ENCODE measurements at regions not wholly inside any gene's neighbourhood (a gene's known extent, or its start where the extent isn't known, plus 50 kb on each side); places are given as distances from the start of the nearest gene placed in this dataset.

DNA sequence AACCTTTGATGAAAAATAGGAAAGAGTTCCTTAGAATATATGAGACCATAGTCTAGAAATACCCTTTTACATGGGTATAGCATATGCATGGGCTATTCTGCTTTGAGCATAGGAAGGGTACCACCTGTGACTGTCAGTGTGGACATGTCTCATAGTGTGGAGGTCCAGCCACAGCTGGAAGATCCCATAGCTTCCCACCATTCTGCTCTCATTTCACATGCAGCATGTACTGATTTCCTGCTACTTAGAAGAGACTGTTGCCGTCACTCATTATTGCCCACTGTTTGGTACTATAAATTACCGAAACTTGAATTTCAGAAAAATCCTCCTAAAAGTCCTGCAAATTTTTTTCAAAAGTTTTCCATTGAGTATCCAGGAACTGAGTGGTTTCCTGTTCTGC lies 477.8 kb upstream of the DAB2 start:
- peak; percentile 26 for DNase-seq (ENCODE audit: low read depth)

DNA sequence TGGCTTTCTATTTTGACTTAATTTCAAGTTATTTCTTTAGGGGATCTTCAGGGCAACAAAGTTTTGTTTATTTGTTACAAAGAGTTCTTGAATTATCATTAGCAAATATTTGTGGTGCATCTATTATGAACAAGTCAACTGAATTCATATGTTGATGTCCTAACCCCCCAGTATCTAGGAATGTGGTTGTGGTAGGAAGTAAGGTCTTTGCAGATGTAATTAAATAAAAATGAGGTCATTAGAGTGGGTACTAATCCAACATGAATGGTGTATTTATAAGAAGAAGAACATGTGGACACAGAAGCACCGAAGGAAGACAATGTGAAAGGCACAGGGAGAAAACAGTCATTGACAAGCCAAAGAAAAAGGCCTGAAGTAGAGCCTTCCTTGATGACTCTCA lies 474.0 kb upstream of the DAB2 start:
- DNase-seq (ENCODE audit: low read depth): no peak

DNA sequence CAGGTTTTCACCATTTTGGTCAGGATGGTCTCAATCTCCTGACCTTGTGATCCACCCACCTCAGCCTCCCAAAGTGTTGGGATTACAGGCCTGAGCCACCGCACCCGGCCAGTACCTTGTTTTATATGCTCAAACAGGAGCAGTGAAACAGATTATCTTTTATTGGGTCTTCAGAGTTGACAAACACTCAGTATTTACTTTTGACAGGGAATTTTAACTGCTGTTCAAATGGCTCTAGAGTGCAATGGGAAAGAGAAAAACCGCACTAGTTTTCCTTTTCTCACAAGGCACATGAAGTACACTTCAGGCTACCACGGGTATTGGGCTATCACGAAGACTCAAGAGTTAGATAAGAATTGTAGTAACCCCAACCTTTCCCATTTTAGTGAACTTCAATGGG lies 471.9 kb upstream of the DAB2 start:
- DNase-seq (ENCODE audit: low read depth): no peak

DNA sequence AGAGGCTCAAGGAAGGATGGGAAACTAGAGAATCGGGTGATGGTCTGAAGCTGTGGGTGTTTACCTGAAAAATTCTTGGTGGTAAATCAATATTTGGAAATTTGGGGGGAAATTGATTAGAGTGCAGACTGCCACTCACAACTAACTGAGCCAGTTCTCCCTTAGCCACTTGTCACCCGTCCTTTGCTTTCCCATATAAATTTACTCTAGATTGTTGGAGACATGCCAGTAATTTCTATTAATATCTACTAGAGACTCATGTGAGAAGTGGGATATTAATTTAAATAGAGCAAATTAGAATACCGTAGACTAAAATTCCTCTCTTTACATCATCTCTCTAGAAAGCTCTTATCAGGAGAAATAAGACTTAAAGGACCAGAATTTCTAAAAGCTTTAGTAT lies 471.3 kb upstream of the DAB2 start:
- no peak for DNase-seq (ENCODE audit: low read depth)

DNA sequence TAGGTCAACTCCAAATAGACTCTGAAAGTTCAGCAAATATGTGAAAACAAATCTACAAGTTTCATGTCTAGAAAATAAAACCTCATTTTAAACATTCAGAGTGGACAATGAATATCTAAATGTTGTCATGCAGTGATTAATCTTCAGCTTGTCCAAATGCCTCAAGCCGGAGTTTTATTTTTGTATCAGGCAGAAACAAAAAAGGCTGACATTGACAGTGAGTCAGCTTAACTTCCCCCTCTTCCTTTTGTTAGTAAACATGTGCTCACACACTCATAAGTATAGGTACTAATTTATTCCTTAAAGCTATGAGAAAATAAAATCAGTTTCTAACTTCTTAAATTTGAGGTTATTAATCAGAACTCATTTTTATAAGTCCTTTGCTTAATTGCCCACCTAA lies 467.9 kb upstream of the DAB2 start:
- DNase-seq (ENCODE audit: low read depth): peak; percentile 60

DNA sequence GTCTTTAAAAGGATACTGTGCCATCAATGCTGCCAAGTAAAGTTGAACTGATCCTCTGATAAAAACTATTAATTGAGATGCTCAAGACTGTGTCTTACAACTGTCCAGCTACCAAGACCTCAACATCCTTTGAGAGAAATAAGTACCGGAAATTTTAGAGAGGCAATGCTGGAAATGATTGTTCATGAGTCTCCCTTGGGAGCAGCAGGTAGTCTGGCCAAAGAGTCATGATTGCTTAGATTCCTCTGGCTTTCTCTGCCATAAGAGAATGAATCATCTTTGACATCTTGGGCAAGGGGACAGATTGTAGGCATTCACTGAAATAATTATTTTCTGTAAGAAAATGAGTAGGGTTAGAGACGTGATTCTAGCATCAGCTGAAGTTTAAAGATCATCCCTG lies 466.6 kb upstream of the DAB2 start:
- DNase-seq (ENCODE audit: low read depth): peak; percentile 76

DNA sequence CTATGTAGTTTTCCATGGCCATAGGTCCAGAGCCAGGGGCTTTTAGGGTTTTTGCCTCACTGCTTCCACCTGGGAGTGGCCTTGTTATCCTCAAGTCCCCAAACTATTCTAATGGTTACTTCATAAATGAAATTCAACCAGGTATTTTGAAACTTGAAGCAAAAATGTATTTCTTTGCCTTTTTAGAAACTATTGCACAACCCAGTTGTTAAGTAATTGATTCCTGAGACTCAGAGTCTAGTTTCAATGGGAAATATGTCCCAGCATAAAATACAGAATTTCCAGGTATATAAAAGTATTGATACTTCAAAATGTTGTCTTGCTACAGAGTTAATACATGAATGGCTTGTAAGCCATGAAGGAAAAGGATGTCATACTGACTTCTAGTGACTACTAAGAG lies 456.2 kb upstream of the DAB2 start:
- DNase-seq (ENCODE audit: low read depth): no peak

DNA sequence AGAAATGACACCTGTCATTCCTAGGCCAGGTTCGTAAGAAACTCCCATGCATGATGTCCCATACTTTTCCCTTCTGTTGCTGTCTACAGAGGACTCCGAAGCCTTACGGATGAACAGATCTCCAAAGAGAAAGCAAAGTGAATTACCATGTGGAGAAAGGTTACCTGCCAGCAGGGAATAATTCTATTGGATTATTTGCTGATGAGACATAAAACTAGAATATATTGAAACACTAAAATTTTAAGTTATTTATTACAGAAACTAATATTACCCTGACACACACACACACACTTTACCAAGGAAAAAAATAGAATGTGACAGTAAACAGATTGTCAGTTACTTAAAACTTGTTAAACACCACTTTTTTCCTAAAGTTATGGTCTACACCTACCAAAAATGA lies 452.7 kb upstream of the DAB2 start:
- no peak for DNase-seq (ENCODE audit: low read depth)

DNA sequence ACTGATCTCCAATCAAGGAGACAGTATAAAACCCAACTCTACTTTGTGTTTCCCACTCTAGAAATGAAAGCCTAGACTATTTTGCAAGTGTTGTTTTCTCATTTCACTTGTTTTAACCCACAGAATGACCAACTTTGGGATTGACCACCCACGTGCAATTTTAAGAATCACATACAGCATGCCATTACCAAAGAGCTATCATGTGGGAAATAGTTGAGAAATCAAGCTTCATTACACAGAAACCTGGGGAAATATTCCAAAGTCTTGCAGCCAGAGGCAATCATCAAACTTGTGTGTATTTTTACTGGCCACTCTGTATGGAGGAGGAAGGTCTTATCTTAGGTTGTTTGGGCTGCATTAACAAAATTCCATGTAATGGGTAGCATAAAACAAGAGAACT lies 451.4 kb upstream of the DAB2 start:
- DNase-seq (ENCODE audit: low read depth): no peak

DNA sequence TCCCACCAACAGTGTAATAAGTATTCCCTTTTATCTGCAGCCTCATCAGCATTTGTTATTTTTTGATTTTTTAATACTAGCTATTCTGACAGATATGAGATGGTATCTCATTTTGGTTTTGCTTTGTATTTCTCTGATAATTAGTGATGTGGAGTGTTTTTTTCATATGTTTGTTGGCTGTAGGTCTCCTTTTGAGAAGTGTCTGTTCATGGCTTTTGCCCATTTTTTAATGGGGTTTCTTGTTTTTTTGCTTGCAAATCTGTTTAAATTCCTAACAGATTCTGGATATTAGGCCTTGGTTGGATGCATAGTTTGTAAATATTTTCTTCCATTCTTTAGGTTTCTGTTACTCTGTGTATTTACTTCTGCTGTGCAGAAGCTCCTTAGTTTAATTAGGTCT lies 445.4 kb upstream of the DAB2 start:
- DNase-seq (ENCODE audit: low read depth): no peak

DNA sequence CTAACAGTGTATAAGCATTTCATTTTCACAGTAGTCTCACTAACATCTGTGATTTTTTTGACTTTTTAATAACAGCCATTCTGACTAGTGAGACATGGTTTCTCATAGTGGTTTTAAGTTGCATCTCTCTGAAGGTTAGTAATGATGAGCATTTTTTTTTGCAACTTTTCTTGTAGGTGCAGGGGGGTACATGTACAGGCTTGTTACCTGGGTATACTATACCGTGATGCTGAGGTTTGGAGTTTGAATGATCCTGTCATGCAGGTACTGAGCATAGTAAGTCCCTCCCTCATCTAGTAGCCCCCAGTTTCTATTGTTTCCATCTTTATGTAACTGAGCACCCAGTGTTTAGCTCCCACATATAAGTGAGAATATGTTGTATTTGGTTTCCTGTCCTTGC lies 444.6 kb upstream of the DAB2 start:
- no peak for DNase-seq (ENCODE audit: low read depth)

DNA sequence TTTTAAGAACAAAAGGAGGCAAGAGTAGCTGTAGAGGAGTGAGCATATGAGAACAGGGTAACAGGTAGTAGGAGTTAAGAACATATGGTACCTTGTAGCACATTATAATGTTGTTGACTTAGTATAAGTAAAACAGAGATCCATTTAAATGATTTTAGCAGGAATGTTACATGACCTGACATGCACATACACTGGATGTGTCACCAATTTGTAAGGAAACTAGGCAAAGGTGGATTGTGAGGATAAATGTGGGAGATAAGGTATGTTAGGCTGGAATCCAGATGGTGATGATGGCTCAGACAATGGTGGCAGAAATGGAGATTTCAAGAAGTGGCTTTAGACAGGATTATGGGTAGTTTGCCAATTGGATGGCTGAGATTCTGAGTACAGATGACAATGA lies 443.1 kb upstream of the DAB2 start:
- no peak for DNase-seq (ENCODE audit: low read depth)

DNA sequence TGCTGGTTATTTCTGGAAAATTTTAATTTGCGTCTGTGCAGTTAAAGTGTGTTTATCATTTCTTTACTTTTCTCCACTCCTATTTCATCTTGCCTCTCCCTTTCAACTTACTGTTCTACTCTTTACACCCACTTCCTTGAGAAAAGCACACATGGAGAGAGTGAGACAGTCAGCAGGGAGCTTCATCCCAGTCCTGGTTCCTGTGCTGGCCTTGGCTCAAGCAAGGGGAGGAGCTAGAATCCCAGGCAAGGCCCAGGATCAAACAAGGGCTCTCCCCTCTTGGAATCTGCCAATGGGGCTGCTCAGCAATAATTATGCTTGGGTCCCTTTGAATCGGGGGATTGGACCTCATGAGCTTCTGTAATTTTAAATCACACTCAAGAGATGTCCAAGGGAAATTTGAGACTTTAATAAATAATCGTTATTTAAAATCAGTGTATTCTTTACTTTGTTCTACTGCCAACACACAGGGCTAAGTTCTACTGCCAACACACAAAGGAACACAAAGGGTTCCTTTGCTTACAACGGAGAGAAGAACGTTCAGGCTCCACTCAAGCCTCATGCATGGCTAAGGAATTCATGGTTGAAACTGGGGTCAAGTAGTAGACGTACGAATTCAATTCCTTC lies 439.3 kb upstream of the DAB2 start:
- DNase-seq (ENCODE audit: low read depth): no peak

DNA sequence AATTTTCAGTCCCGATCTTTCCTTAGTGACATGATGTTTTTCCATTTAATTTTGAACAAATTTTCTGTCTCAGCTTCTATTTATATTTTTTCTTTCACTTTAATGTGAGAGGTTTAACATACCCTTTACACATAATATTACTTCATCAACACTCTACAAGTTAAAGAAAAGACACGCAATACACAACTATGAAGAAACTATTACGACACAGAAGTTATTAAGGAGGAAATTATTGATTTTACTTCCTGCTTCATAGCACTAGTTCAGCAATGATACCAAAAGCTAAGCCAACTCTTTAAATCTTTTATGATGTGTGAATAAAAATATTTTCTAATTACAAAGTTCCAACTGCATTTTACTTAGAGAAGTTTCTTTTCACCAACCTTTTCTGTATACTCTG lies 432.3 kb upstream of the DAB2 start:
- DNase-seq (ENCODE audit: low read depth): no peak

DNA sequence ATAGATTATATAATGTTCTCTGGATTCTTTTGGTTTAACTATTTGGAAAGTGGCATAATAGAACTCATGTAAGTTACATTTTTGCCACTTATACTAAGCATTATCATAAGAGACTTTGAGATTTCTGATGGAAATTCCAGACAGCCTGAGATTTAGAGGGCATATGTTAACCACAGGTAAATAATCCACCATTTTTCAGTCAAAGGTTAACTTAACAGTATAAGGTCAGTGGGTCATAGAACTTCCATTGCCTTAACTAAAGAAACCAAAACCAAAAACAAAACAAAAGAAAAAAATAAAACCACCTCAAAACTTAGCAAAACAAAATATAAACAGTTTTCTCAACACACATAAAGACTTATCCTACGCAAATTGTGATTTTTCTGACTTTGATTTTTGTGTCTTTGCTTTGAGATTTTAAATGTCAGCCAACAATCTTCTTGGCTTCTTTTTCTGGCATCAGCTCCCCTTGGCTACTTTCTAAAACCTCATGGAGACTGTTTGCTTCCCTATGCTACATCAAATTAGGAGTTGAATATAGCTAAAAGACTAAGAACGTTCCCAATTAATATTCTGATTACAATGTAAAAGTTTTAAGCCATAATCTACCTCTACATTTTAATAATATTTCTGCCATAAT lies 430.1 kb upstream of the DAB2 start:
- no peak for DNase-seq (ENCODE audit: low read depth)

DNA sequence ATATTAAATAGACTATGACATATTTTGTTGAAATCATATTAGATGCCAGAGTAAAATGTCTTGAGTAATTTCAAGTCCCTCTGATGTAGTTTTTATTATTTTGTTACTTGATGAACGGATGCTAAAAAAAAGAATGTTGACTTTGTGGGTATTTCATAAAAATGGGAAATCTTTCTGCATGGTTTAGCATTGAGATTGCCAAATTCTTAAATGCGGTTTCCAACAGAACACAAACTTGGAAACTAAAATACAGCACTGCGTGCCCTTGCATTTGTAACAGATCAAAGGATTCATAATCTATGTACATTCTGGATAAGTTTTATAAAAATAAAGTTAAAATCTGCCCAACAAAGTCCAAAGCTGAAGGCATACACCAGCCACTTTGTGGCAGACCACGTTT lies 425.5 kb upstream of the DAB2 start:
- peak; percentile 5 for DNase-seq (ENCODE audit: low read depth)

DNA sequence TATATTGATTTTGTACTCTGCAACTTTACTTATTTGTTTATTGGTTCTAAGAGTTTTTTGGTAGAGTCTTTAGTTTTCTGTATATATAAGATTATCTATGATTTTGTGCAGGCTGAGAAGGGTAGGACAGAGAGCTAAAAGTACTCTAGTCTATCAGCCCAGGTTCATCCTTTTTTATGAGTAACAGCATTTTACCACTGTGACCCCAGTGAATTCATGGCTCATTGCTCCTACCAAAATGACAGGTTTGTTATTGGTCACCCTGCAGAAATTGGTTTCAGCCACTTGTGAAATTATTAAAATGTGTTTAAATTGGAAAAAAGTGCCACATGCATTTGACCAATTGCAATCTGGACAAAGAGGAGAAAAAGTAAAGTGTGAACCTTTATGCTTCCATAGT lies 421.4 kb upstream of the DAB2 start:
- DNase-seq (ENCODE audit: low read depth): no peak

DNA sequence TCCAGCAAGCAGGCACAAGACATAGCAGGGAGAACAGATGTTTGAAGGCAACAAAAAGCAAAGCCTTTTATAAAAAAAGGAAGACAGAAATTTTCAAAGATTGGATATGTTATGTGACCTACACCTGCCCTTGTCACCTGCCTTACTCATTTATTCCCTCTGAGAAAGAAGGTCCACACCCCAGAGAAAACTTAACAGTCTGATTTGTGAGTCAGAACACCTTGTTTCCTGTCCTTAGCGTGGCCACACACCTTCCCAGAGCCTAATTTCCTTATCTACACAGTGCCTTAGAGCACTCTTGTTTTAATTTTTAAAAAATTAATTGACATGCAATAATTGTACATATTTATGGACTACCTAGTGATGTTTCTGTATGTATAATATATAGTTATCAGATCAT lies 419.0 kb upstream of the DAB2 start:
- no peak for DNase-seq (ENCODE audit: low read depth)

DNA sequence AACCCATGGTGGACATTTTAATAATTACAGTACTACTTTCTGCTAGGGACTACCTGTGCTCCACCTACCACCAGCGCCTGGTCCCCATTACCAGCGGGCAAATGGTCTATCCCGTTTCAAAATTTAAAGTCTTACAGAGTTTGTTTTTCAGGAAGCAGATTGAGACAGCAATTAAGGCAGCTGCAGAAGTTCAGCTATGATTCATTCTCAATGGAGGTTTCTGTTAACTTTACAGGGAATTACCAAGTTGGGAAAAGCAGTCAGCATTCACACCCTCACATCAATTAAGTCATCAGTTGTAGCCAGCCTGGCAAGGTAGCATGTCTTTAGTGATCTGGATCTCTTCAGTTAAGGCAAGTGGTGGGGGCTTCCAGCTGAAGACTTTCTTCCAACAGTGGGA lies 410.6 kb upstream of the DAB2 start:
- DNase-seq (ENCODE audit: low read depth): peak; percentile 50

DNA sequence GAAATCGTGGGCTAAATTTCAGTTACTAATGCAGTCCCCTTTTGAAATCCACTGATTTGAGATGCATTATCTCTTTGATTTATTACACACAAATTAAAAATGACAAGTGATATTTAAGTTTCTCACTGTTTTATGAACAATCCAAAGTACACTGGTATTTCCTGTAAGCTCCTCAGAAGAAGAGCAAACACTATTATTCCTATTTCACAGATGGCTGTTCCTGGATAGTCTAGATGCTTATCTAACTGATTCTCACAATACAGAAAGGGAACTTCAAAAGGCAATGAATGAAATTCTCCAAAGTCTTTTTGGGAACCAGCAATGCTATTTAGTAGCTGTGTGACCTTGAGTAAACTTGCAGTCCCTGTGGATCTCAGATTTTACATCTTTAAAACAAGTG lies 404.7 kb upstream of the DAB2 start:
- DNase-seq (ENCODE audit: low read depth): no peak

DNA sequence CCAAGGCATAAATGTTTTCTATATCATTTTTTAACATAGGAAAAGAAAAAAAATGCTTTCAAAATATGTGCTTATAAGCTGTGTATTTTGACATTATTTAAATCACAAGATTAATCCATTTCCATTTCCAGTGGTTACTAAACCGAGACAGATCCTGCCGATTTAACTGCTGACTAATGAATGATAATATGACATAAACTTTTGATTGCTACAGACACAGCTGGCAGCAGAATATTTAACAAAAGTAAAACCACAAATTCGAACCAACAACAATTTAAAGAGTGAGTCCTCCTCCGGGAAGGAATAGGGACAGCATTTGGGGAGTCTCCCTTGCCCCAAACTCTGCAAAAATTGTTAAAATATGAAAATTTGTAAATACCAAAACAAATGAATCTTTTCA lies 401.3 kb upstream of the DAB2 start:
- DNase-seq (ENCODE audit: low read depth): peak; percentile 70

DNA sequence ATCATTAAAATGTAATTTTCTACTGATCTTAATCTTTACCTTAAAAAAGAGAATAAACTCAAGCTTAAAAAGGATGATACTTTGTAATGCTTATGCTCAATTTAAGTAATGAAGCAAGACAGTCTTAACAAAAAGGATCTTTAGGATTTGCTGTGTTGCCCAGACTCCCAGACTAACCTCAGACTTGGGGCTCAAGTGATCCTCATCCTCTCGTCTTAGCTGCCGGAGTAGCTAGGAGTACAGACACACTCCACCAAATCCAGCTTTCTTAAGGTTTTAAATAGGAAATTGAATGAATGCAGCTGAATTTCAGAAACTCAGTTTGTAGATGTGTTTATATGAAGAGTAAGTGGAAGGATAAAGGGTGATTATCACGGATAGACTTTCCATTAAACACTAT lies 400.5 kb upstream of the DAB2 start:
- no peak for DNase-seq (ENCODE audit: low read depth)

DNA sequence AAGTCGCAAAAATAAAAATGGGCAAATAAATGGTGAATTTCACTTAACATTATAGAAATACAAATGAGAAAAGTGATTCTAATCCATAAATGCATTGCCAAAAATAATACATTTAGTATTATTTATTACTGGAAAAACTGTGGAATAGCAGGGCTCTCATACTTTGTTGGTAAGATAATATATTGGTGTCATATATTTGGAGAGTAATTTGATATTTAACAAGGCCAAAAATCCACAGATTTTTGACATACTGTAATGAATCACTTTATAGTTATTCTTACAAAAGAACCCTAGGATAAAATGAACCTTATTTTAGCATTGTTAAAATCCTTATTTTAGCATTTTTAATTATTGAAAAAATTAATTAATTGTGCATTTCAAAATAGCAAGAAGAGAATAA lies 397.2 kb upstream of the DAB2 start:
- peak; percentile 44 for DNase-seq (ENCODE audit: low read depth)

DNA sequence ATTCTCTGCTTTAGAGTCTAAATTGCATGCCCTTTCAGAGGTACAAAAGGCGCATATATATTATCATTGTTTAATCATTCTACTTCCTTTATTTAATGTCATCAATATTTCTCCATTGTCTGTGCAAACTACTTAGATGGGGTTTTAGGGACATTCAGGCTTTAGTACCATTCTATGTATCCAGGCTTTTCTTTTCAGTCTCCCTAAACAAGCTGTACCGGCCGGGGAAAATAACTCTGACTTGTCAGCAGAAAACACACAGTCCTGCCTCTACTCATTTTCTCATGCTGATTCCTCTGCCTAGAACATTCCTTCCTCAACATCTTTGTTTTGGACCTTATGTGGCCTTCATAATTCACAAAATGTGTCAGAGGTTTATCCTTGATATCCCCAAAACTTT lies 392.1 kb upstream of the DAB2 start:
- DNase-seq (ENCODE audit: low read depth): no peak

Data from LHCN-M2 (cell line).